Epithelial cell of proximal tubule (primary cell): ENCODE measurements at regions not wholly inside any gene's neighbourhood (a gene's known extent, or its start where the extent isn't known, plus 50 kb on each side); places are given as distances from the start of the nearest gene placed in this dataset.
A peak's percentile ranks its signal among the peaks of the same experiment; 100 is the strongest.

ENCODE experiments used
- DNase-seq: peaks from one replicate; pipeline ENCODE4 v3.0.0-alpha.2; 2011; ENCODE audit warnings: low read depth
- H3K4me3 ChIP-seq: 2 replicates; pipeline ENCODE4 v1.5.1; 2011; ENCODE audit warnings: low read depth, mild to moderate bottlenecking, low read length
- TF ChIP-seq, protein P1 (sequence below): conservative IDR thresholded peaks from 2 replicates; pipeline ENCODE4 v1.5.1; 2012; ENCODE audit warnings: low read depth, mild to moderate bottlenecking, low read length

DNA sequence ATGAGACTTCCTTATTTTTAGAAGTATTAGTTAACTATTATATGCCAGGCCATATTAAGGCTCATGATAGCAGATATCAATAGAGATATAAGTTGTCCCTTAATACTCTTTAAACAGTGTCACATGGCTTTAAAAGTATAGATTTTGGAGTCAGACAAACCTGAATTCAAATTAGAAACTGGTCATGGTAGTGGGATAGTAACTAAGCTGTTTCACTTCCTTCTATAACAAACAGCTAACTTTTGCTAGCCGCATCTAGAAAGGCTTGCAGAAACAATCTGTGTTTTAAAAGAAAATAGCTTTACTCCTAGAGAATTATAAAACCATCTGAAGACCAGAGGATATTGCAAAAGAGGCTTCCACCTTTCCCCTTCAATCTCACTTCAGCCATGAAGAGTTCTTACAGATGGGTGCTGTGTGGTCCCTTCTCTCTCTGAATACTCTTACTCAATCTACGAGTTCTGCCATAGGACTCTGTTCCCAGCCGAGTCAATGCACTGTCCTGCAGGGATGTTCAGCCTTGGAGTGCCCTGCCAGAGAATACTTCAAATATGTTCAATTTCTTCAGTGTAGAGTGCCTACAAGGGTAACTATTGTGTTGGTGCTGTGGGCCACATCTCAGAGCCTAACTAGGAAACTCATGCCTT, 810.2 kb downstream of the EFNA5 start:
- H3K4me3 ChIP-seq, result no peak overlapping the region
- no peak for DNase-seq
- TF ChIP-seq, protein P1, sequence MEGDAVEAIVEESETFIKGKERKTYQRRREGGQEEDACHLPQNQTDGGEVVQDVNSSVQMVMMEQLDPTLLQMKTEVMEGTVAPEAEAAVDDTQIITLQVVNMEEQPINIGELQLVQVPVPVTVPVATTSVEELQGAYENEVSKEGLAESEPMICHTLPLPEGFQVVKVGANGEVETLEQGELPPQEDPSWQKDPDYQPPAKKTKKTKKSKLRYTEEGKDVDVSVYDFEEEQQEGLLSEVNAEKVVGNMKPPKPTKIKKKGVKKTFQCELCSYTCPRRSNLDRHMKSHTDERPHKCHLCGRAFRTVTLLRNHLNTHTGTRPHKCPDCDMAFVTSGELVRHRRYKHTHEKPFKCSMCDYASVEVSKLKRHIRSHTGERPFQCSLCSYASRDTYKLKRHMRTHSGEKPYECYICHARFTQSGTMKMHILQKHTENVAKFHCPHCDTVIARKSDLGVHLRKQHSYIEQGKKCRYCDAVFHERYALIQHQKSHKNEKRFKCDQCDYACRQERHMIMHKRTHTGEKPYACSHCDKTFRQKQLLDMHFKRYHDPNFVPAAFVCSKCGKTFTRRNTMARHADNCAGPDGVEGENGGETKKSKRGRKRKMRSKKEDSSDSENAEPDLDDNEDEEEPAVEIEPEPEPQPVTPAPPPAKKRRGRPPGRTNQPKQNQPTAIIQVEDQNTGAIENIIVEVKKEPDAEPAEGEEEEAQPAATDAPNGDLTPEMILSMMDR, result no peak

GRCh38 chr5:106858616-106859015, 812.1 kb downstream of the EFNA5 start:
- no peak for DNase-seq
- H3K4me3 ChIP-seq, result no peak overlapping the region
- TF ChIP-seq, protein P1, result no peak

DNA sequence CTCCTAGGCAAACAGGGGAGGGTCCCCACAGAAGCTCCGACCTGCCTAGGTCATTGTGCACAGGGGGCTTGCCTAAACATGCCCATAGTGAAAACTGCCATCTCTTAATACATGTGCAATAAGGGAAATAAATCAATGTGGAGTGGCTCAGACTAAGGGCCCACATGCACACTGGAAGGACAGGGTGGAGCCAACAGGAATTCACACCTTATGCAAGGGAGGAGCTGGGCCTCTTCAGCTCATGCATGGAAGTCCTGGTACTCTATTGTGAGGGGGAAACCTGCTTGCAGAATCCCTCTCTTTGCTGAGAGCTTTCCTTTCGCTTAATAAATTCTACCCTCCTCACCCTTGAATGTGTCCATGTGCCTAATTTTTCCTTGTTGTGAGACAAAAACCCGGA, 815.8 kb downstream of the EFNA5 start:
- H3K4me3 ChIP-seq, result no peak overlapping the region
- TF ChIP-seq, protein P1, result no peak
- DNase-seq, result no peak

GRCh38 chr5:106854105-106854687, 816.5 kb downstream of the EFNA5 start:
- no peak overlapping the region for H3K4me3 ChIP-seq
- TF ChIP-seq, protein P1, result no peak
- DNase-seq, result no peak

DNA sequence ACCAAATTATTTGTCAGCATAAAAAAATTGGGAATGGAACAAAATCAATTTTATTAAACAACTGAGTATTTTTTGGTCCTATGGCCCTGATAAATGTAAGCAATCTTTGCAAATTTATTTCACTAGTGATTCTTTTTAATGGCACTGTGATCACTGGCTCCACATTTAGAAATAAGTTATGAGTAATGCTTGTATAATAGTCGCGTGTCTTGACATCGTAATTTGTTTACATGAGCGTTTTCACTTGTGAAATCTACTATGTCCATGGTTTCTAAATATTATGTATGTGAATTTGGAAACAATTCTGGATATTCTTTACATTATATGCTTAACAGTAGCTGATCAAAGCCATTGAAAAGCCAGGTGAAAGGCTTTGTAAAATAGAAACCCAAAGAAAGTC, 817.5 kb downstream of the EFNA5 start:
- TF ChIP-seq, protein P1, result no peak
- no peak overlapping the region for H3K4me3 ChIP-seq
- no peak for DNase-seq

DNA sequence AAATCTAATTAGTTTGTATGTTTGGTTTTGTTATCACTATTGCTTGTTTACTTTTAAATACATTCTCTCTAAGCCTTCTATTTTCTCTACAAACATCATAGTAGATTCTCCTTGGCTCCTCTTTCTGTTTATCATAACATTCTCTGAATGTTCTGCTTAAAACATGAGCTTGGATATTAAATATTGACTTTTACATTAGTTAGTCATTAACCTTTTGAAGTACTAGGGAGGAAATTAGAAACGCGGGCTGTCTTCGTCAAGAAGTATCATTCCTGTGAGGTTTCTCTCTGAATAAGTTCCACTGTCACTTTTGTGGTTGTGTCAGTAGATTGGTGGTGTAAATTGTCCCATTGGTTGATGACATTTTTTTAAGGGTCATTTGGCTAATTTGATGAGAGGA, 821.5 kb downstream of the EFNA5 start:
- TF ChIP-seq, protein P1, result no peak
- H3K4me3 ChIP-seq, result no peak overlapping the region
- DNase-seq, result no peak

GRCh38 chr5:106843812-106844416, 826.8 kb downstream of the EFNA5 start:
- TF ChIP-seq, protein P1, result peak; percentile 49
- H3K4me3 ChIP-seq, result no peak overlapping the region
- peak; percentile 10 for DNase-seq
